KMS-11 (cell line): ENCODE measurements at regions not wholly inside any gene's neighbourhood (a gene's known extent, or its start where the extent isn't known, plus 50 kb on each side); places are given as distances from the start of the nearest gene placed in this dataset.

Experiments used
- H2AFZ ChIP-seq: fragments of 200-600 bp; sonication (generic); 2 replicates; pipeline ENCODE4 v1.6.1; 2016; ENCODE audit warnings: antibody characterized with exemption, mixed run types, low read depth
- H3K27ac ChIP-seq: fragments of 200-600 bp; sonication (generic); 2 replicates; pipeline ENCODE4 v1.6.1; 2016; ENCODE audit warnings: mild to moderate bottlenecking, mixed run types
- H3K27me3 ChIP-seq: fragments of 200-600 bp; sonication (generic); 2 replicates; pipeline ENCODE4 v1.6.1; 2017; ENCODE audit warnings: mild to moderate bottlenecking, low read depth, mixed run types, moderate library complexity; ENCODE audit not compliant: insufficient read depth
- H3K36me3 ChIP-seq: fragments of 200-600 bp; sonication (generic); 2 replicates; pipeline ENCODE4 v1.6.1; 2017; ENCODE audit warnings: mild to moderate bottlenecking, mixed run types; ENCODE audit not compliant: insufficient read depth
- H3K4me1 ChIP-seq: fragments of 200-600 bp; sonication (generic); 2 replicates; pipeline ENCODE4 v1.6.1; 2016; ENCODE audit warnings: mild to moderate bottlenecking, low read depth, mixed run types; ENCODE audit not compliant: poor library complexity, severe bottlenecking
- H3K4me2 ChIP-seq: fragments of 200-600 bp; sonication (generic); 2 replicates; pipeline ENCODE4 v1.7.0; 2016; ENCODE audit warnings: mild to moderate bottlenecking, mixed run types
- H3K4me3 ChIP-seq: fragments of 200-600 bp; sonication (generic); IDR thresholded peaks from 2 replicates; pipeline ENCODE4 v1.6.1; 2017; ENCODE audit warnings: low read depth, low read length, mixed read lengths; ENCODE audit not compliant: insufficient read depth
- H3K79me2 ChIP-seq: fragments of 200-600 bp; sonication (generic); 2 replicates; pipeline ENCODE4 v1.6.1; 2016; ENCODE audit warnings: low read depth, mixed run types; ENCODE audit not compliant: insufficient read depth
- H3K9ac ChIP-seq: fragments of 200-600 bp; sonication (generic); 2 replicates; pipeline ENCODE4 v1.6.1; 2016; ENCODE audit warnings: mild to moderate bottlenecking, mixed run types
- H4K20me1 ChIP-seq: fragments of 200-600 bp; sonication (generic); 2 replicates; pipeline ENCODE4 v1.6.1; 2016; ENCODE audit warnings: mild to moderate bottlenecking, mixed run types; ENCODE audit not compliant: insufficient read depth
- TF ChIP-seq, protein P1 (sequence below): fragments of 200-600 bp; sonication (generic); conservative IDR thresholded peaks from 2 replicates; pipeline ENCODE4 v1.6.1; 2017; ENCODE audit warnings: low read depth, mild to moderate bottlenecking, antibody characterized with exemption, low read length, moderate library complexity, mixed read lengths

DNA sequence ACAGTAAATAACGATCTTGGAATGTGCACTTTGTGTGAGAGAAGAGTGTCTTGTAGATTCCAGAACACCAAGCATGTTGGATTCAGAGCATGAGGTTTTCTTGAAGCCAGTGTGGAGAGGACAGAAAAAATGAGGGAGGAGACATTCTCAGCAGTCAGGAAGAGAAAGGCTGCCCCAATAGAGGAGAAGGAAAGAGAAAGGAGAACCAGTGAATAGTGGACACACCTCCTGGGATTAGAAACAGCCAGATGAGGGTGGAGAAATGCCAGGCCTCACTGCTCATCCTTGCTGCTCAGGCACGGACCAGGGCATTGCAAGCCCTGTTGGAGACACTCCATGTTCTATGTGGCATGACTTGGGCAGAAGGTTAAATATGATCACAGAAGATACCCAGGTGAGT lies 69.0 kb upstream of the KAZN start:
- Histone ChIP-seq H3K4me2 (no peak overlapping the region), H3K36me3 (no peaks in the 10 kb centered on the region), H3K4me1 (no peaks in the 10 kb centered on the region), H4K20me1 (no peaks in the 10 kb centered on the region), H3K27me3 (no peaks in the 10 kb centered on the region), H2AFZ (no peak overlapping the region), H3K4me3 (no peak overlapping the region), H3K79me2 (no peaks in the 10 kb centered on the region), H3K9ac (no peak overlapping the region), H3K27ac (no peak overlapping the region)
- TF ChIP-seq, protein P1, sequence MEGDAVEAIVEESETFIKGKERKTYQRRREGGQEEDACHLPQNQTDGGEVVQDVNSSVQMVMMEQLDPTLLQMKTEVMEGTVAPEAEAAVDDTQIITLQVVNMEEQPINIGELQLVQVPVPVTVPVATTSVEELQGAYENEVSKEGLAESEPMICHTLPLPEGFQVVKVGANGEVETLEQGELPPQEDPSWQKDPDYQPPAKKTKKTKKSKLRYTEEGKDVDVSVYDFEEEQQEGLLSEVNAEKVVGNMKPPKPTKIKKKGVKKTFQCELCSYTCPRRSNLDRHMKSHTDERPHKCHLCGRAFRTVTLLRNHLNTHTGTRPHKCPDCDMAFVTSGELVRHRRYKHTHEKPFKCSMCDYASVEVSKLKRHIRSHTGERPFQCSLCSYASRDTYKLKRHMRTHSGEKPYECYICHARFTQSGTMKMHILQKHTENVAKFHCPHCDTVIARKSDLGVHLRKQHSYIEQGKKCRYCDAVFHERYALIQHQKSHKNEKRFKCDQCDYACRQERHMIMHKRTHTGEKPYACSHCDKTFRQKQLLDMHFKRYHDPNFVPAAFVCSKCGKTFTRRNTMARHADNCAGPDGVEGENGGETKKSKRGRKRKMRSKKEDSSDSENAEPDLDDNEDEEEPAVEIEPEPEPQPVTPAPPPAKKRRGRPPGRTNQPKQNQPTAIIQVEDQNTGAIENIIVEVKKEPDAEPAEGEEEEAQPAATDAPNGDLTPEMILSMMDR = no peak

DNA sequence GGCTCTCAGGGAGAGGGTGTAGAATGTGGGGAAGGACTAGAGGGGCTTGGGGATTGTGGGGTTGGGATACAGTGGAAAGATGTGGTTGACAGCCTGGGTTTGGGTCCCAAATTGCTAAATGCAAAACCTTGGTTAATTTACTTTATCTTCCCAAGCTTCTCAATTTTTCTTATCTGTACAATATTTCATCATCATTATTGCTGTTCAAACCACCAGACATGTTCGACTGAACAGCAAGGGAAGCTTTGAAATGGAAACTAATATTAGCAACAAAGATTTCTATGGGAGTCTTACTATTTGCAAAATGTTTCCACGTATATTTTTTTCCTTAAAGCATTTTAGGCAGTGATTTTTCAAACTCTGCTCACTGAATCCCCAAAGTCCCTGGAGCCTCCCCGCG lies 67.0 kb upstream of the KAZN start:
- Histone ChIP-seq H3K36me3 (no peaks in the 10 kb centered on the region), H4K20me1 (no peaks in the 10 kb centered on the region), H3K27ac (no peak overlapping the region), H3K9ac (no peak overlapping the region), H3K4me2 (no peak overlapping the region), H3K27me3 (no peaks in the 10 kb centered on the region), H3K79me2 (no peaks in the 10 kb centered on the region), H3K4me3 (no peak overlapping the region), H2AFZ (no peak overlapping the region), H3K4me1 (no peaks in the 10 kb centered on the region)
- TF ChIP-seq, protein P1 = no peak

DNA sequence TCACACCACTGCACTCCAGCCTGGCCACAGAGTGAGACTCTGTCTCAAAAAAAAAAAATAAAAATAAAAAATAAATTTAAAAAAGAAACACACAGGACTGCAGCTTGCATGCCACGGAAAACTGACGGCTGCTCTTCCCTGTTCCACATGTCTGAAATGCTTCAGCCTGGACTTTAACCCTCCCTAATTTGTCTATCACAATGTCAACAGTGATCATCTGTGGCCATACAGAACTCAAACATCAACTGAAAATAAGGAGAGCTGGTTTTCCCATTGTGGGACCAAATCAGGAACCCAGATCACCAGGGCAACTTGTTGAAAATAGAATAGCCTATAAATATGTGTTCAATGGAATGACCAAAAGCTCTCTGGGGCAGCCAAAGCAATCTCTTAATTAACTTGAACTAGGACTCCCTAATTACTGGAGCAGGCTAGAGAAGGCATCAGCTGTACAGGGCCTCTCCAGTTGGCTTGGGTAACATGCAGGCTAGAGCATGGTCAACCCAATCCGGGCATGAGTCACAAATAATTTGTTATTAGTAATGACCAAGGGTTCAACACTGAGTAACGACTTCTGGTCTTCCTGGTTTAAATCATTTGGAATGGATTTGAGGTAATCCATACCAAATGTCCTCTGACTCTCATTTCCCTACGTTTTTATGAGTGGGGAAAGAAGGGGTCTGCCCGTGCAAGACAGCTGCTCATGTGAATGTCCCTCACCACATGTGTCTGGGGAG lies 62.7 kb upstream of the KAZN start:
- Histone ChIP-seq H3K36me3 (no peaks in the 10 kb centered on the region), H3K27ac (no peak overlapping the region), H2AFZ (no peak overlapping the region), H3K4me3 (no peak overlapping the region), H4K20me1 (no peaks in the 10 kb centered on the region), H3K79me2 (no peaks in the 10 kb centered on the region), H3K9ac (no peak overlapping the region), H3K4me2 (no peak overlapping the region), H3K27me3 (peaks cover 2% of the 10 kb centered on the region; the same call in 1 of the 2 replicates), H3K4me1 (no peaks in the 10 kb centered on the region)
- TF ChIP-seq, protein P1 = no peak

DNA sequence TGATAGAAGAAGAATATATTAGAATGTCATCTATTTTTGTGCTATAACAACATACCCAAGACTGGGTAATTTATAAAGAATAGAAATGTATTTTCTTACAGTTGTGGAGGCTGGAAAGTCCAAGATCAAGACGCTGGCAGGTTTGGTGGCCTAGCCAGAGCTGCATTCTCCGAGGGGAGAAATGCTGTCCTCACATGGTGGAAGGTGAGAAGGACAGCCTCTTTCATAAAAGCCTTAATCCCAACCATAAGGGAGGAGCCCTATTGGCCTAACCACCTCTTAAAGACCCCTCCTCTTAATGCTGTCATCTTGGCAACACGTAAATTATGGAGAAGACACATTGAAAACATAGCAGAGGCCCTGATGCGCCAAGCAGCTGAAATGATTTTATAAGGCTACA lies 60.1 kb upstream of the KAZN start:
- no peak overlapping the region for H3K9ac ChIP-seq
- H3K4me2 ChIP-seq = no peak overlapping the region
- no peaks in the 10 kb centered on the region for H3K36me3 ChIP-seq
- no peaks in the 10 kb centered on the region for H3K4me1 ChIP-seq
- no peak overlapping the region for H2AFZ ChIP-seq
- no peak overlapping the region for H3K27ac ChIP-seq
- H3K79me2 ChIP-seq = no peaks in the 10 kb centered on the region
- no peaks in the 10 kb centered on the region for H4K20me1 ChIP-seq
- H3K4me3 ChIP-seq = no peak overlapping the region
- peaks cover 2% of the 10 kb centered on the region; the same call in 1 of the 2 replicates for H3K27me3 ChIP-seq
- TF ChIP-seq, protein P1 = no peak
